IMR-90 (cell line): ENCODE measurements at regions not wholly inside any gene's neighbourhood (a gene's known extent, or its start where the extent isn't known, plus 50 kb on each side); places are given as distances from the start of the nearest gene placed in this dataset.

ENCODE experiments used
- ATAC-seq: fragments of 200-7000 bp; cut with Tn5 transposase; 2 replicates; pipeline ENCODE4 v1.9.1; 2020; ENCODE audit warnings: low read depth, mild to moderate bottlenecking, moderate library complexity
- BruUV-seq: library from RNA; stranded (reverse); fragments of 400-500 nt; replicated peaks from 2 replicates; lab custom pipeline; 2021; lab: Mats Ljungman, UMichigan
- CTCF ChIA-PET: fragments of 300-600 bp; formaldehyde crosslinking; extraction: SDS; loops from one replicate; lab custom pipeline; 2021; ENCODE audit warnings: antibody characterized with exemption; lab: Yijun Ruan, JAX
- POLR2A ChIA-PET: fragments of 300-600 bp; sonication (Branson Sonifier 250); formaldehyde crosslinking; loops from one replicate; lab custom pipeline; 2022; ENCODE audit warnings: antibody characterized with exemption; ENCODE audit not compliant: unreplicated experiment; lab: Charles Lee
- DNase-seq: peaks from one replicate; pipeline ENCODE4 v3.0.0; 2013
- H2AFZ ChIP-seq: replicated peaks from 2 replicates; pipeline ENCODE3; 2013; ENCODE audit warnings: low read length, mild to moderate bottlenecking; ENCODE audit not compliant: poor library complexity
- H2AK5ac ChIP-seq: 2 replicates; pipeline ENCODE4 v1.6.1; 2013; ENCODE audit warnings: low read depth, low read length, inconsistent platforms
- H2AK9ac ChIP-seq: replicated peaks from 2 replicates; pipeline ENCODE3; 2013; ENCODE audit warnings: mild to moderate bottlenecking, low read depth, low read length, moderate library complexity; ENCODE audit not compliant: poor library complexity
- H2BK120ac ChIP-seq: 2 replicates; pipeline ENCODE4 v1.6.1; 2013; ENCODE audit warnings: low read depth, low read length, inconsistent platforms
- H2BK15ac ChIP-seq: 3 replicates; pipeline ENCODE4 v1.6.1; 2013; ENCODE audit warnings: low read depth, low read length, inconsistent platforms
- H2BK20ac ChIP-seq: 2 replicates; pipeline ENCODE4 v1.6.1; 2013; ENCODE audit warnings: low read depth, mild to moderate bottlenecking, inconsistent platforms, low read length, moderate library complexity
- H2BK5ac ChIP-seq: 2 replicates; pipeline ENCODE4 v1.6.1; 2013; ENCODE audit warnings: mild to moderate bottlenecking, low read depth, low read length, inconsistent platforms; ENCODE audit not compliant: poor library complexity, severe bottlenecking
- H3K14ac ChIP-seq: replicated peaks from 2 replicates; pipeline ENCODE4 v1.6.1; 2013; ENCODE audit warnings: low read depth, low read length, inconsistent platforms
- H3K18ac ChIP-seq: 2 replicates; pipeline ENCODE4 v1.6.1; 2013; ENCODE audit warnings: low read depth, low read length, control low read depth
- H3K23ac ChIP-seq: 2 replicates; pipeline ENCODE4 v1.6.1; 2013; ENCODE audit warnings: low read depth, low read length, inconsistent platforms
- H3K27ac ChIP-seq: 2 replicates; pipeline ENCODE4 v1.5.1; 2013; ENCODE audit warnings: mild to moderate bottlenecking, control low read depth, low read length; ENCODE audit not compliant: insufficient read depth
- H3K27me3 ChIP-seq: 2 replicates; pipeline ENCODE4 v1.6.1; 2013; ENCODE audit warnings: low read length; ENCODE audit not compliant: control insufficient read depth, insufficient read depth
- H3K36me3 ChIP-seq: 2 replicates; pipeline ENCODE4 v1.6.1; 2013; ENCODE audit warnings: low read length, mixed read lengths; ENCODE audit not compliant: control insufficient read depth, insufficient read depth
- H3K4ac ChIP-seq: 2 replicates; pipeline ENCODE4 v1.6.1; 2013; ENCODE audit warnings: low read depth, low read length, inconsistent platforms
- H3K4me1 ChIP-seq: 2 replicates; pipeline ENCODE4 v1.6.1; 2013; ENCODE audit warnings: low read length, mixed read lengths; ENCODE audit not compliant: control insufficient read depth, insufficient read depth
- H3K4me2 ChIP-seq: 2 replicates; pipeline ENCODE4 v1.6.1; 2013; ENCODE audit warnings: low read depth, mild to moderate bottlenecking, control low read depth, low read length, moderate library complexity
- H3K4me3 ChIP-seq: 2 replicates; pipeline ENCODE4 v1.5.1; 2013; ENCODE audit warnings: low read depth, mild to moderate bottlenecking, control low read depth, low read length, moderate library complexity; ENCODE audit not compliant: insufficient read depth
- H3K56ac ChIP-seq: 2 replicates; pipeline ENCODE4 v1.6.1; 2013; ENCODE audit warnings: low read length, inconsistent platforms; ENCODE audit not compliant: insufficient read depth; ENCODE audit errors: extremely low read depth
- H3K79me1 ChIP-seq, 2 experiments: 2 replicates each; pipeline ENCODE4 v1.6.1; 2013; ENCODE audit warnings: low read length in 2 of 2, inconsistent platforms in 1 of 2, low read depth in 1 of 2
- H3K9ac ChIP-seq: 2 replicates; pipeline ENCODE4 v1.6.1; 2013; ENCODE audit warnings: low read depth, low read length, control low read depth
- H3K9me1 ChIP-seq: 2 replicates; pipeline ENCODE4 v1.6.1; 2013; ENCODE audit warnings: low read length, inconsistent platforms; ENCODE audit not compliant: insufficient read depth
- H3K9me3 ChIP-seq: 2 replicates; pipeline ENCODE4 v1.6.1; 2013; ENCODE audit warnings: low read length; ENCODE audit not compliant: control insufficient read depth, insufficient read depth
- H4K20me1 ChIP-seq: 2 replicates; pipeline ENCODE4 v1.6.1; 2013; ENCODE audit warnings: low read length, inconsistent platforms; ENCODE audit not compliant: insufficient read depth
- H4K5ac ChIP-seq: 2 replicates; pipeline ENCODE4 v1.6.1; 2013; ENCODE audit warnings: mild to moderate bottlenecking, low read depth, low read length, control low read depth
- H4K8ac ChIP-seq, 2 experiments: 2 replicates each; pipeline ENCODE4 v1.6.1; 2013; ENCODE audit warnings: low read depth in 2 of 2, low read length in 2 of 2, control low read depth in 1 of 2, inconsistent platforms in 1 of 2
- H4K91ac ChIP-seq: 2 replicates; pipeline ENCODE4 v1.6.1; 2013; ENCODE audit warnings: low read depth, low read length, inconsistent platforms; ENCODE audit not compliant: insufficient read depth
- BHLHE40 ChIP-seq: fragments of 150-350 bp; IDR thresholded peaks from 2 replicates; pipeline ENCODE4 v1.6.1; 2016; ENCODE audit warnings: mild to moderate bottlenecking, low read depth, low read length
- CEBPB ChIP-seq: IDR thresholded peaks from 2 replicates; pipeline ENCODE4 v1.6.1; 2012; ENCODE audit warnings: low read depth, low read length, improper control_type of control experiment
- CHD1 ChIP-seq: IDR thresholded peaks from 2 replicates; pipeline ENCODE4 v1.6.1; 2012; ENCODE audit warnings: low read depth, low read length, improper control_type of control experiment
- FOS ChIP-seq: fragments of 150-350 bp; IDR thresholded peaks from 2 replicates; pipeline ENCODE4 v1.6.1; 2016; ENCODE audit warnings: low read depth, low read length
- MAFK ChIP-seq: IDR thresholded peaks from 2 replicates; pipeline ENCODE4 v1.6.1; 2012; ENCODE audit warnings: low read depth, low read length, improper control_type of control experiment
- MAZ ChIP-seq: IDR thresholded peaks from 2 replicates; pipeline ENCODE4 v1.6.1; 2012; ENCODE audit warnings: low read depth, mild to moderate bottlenecking, low read length, improper control_type of control experiment, moderate library complexity, borderline replicate concordance
- MXI1 ChIP-seq: IDR thresholded peaks from 2 replicates; pipeline ENCODE4 v1.6.1; 2012; ENCODE audit warnings: low read depth, mild to moderate bottlenecking, low read length, moderate library complexity, borderline replicate concordance
- NFE2L2 ChIP-seq: fragments of 150-350 bp; IDR thresholded peaks from 2 replicates; pipeline ENCODE4 v1.6.1; 2016; ENCODE audit warnings: low read depth, mild to moderate bottlenecking, low read length
- POLR2A ChIP-seq: IDR thresholded peaks from 2 replicates; pipeline ENCODE4 v1.6.1; 2012; ENCODE audit warnings: mild to moderate bottlenecking, low read depth, low read length
- RAD21 ChIP-seq: IDR thresholded peaks from 2 replicates; pipeline ENCODE4 v1.6.1; 2012; ENCODE audit warnings: low read length, improper control_type of control experiment
- RCOR1 ChIP-seq: IDR thresholded peaks from 2 replicates; pipeline ENCODE4 v1.6.1; 2012; ENCODE audit warnings: mild to moderate bottlenecking, low read length, improper control_type of control experiment; ENCODE audit not compliant: insufficient replicate concordance
- RFX5 ChIP-seq: IDR thresholded peaks from 2 replicates; pipeline ENCODE4 v1.8.0; 2012; ENCODE audit warnings: low read depth, mild to moderate bottlenecking, low read length, moderate library complexity
- SMC3 ChIP-seq: fragments of 150-350 bp; IDR thresholded peaks from 2 replicates; pipeline ENCODE4 v1.6.1; 2016; ENCODE audit warnings: low read depth, mild to moderate bottlenecking, antibody characterized with exemption, low read length, moderate library complexity
- USF2 ChIP-seq: fragments of 150-350 bp; IDR thresholded peaks from 2 replicates; pipeline ENCODE4 v1.6.1; 2017; ENCODE audit warnings: mild to moderate bottlenecking, antibody characterized with exemption, low read length, low read depth
- WGBS, 2 experiments: methylation state at CpG; one replicate each; pipeline versions ENCODE4 v1.1.5 to v1.1.7; 2013; ENCODE audit warnings: missing lambda C conversion rate in 2 of 2; ENCODE audit not compliant: insufficient read length in 1 of 2; ENCODE audit errors: extremely low coverage in 2 of 2; 5-methylcytosine and 5-hydroxymethylcytosine counted together
- dilution Hi-C: fragments of 300-500 bp; cut with HindIII; formaldehyde crosslinking; loops from one replicate; pipeline ENCODE4 v1.14.3; 2018; ENCODE audit warnings: low sequenced_read_pairs; ENCODE audit not compliant: unreplicated experiment
- in situ Hi-C: fragments of 300-500 bp; cut with MboI; formaldehyde crosslinking; loops from 3 replicates; pipeline ENCODE4 v1.14.3; 2019; ENCODE audit warnings: low sequenced_read_pairs, inconsistent platforms, mixed read lengths
- intact Hi-C: fragments of 100-400 bp; cut with micrococcal nuclease; formaldehyde crosslinking; loops from 2 replicates; pipeline ENCODE4 v1.10.0; 2022
- TF ChIP-seq, protein P1 (sequence below): fragments of 150-350 bp; IDR thresholded peaks from 2 replicates; pipeline ENCODE4 v1.6.1; 2016; ENCODE audit warnings: low read depth, mild to moderate bottlenecking, low read length, moderate library complexity, borderline replicate concordance
- TF ChIP-seq, protein P2 (sequence below): conservative IDR thresholded peaks from 2 replicates; pipeline ENCODE4 v1.5.1; 2012; ENCODE audit warnings: mild to moderate bottlenecking, low read depth, low read length, improper control_type of control experiment

- Histone ChIP-seq H3K4me2 (no peak overlapping the region), H2BK5ac (no peak overlapping the region), H2BK20ac (no peak overlapping the region), H3K9ac (no peak overlapping the region), H3K18ac (no peak overlapping the region), H3K9me3 (no peaks in the 10 kb centered on the region), H2AFZ (no peak overlapping the region), H3K27me3 (peaks cover 17% of the 10 kb centered on the region), H2BK15ac (no peak overlapping the region), H3K4me1 (no peaks in the 10 kb centered on the region), H3K9me1 (no peaks in the 10 kb centered on the region), H3K4me3 (no peak overlapping the region), H3K56ac (no peak overlapping the region), H3K27ac (no peak overlapping the region), H3K23ac (no peak overlapping the region), H4K5ac (no peak overlapping the region), H4K20me1 (no peaks in the 10 kb centered on the region), H3K4ac (no peak overlapping the region), H2AK5ac (no peak overlapping the region), H2AK9ac (no peak overlapping the region), H2BK120ac (no peak overlapping the region), H3K14ac (no peak overlapping the region), H4K91ac (no peak overlapping the region), H3K79me1 (no peaks in the 10 kb centered on the region), H4K8ac (no peak overlapping the region), H3K36me3 (no peaks in the 10 kb centered on the region)
- in situ Hi-C loops = no loop called here
- ATAC-seq (no peak), DNase-seq (no peak)
- BruUV-seq = no TSS peak
- intact Hi-C loops = no loop called here
- no peak for TF ChIP-seq FOS
- TF ChIP-seq, protein P1, sequence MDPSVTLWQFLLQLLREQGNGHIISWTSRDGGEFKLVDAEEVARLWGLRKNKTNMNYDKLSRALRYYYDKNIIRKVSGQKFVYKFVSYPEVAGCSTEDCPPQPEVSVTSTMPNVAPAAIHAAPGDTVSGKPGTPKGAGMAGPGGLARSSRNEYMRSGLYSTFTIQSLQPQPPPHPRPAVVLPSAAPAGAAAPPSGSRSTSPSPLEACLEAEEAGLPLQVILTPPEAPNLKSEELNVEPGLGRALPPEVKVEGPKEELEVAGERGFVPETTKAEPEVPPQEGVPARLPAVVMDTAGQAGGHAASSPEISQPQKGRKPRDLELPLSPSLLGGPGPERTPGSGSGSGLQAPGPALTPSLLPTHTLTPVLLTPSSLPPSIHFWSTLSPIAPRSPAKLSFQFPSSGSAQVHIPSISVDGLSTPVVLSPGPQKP = no peak
- no peak for TF ChIP-seq MAZ
- no peak for TF ChIP-seq RFX5
- no peak for TF ChIP-seq RAD21
- no peak for TF ChIP-seq MXI1
- TF ChIP-seq NFE2L2 = no peak
- TF ChIP-seq POLR2A = no peak
- TF ChIP-seq CHD1 = no peak
- no peak for TF ChIP-seq USF2
- no peak for TF ChIP-seq MAFK
- TF ChIP-seq, protein P2, sequence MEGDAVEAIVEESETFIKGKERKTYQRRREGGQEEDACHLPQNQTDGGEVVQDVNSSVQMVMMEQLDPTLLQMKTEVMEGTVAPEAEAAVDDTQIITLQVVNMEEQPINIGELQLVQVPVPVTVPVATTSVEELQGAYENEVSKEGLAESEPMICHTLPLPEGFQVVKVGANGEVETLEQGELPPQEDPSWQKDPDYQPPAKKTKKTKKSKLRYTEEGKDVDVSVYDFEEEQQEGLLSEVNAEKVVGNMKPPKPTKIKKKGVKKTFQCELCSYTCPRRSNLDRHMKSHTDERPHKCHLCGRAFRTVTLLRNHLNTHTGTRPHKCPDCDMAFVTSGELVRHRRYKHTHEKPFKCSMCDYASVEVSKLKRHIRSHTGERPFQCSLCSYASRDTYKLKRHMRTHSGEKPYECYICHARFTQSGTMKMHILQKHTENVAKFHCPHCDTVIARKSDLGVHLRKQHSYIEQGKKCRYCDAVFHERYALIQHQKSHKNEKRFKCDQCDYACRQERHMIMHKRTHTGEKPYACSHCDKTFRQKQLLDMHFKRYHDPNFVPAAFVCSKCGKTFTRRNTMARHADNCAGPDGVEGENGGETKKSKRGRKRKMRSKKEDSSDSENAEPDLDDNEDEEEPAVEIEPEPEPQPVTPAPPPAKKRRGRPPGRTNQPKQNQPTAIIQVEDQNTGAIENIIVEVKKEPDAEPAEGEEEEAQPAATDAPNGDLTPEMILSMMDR = no peak
- no peak for TF ChIP-seq SMC3
- no peak for TF ChIP-seq RCOR1
- no peak for TF ChIP-seq CEBPB
- TF ChIP-seq BHLHE40 = no peak
- dilution Hi-C loops = no loop called here
- no CpG with 5 or more reads among the region's 2 CpGs for WGBS, 2 experiments
- ChIA-PET POLR2A (no interaction called here), CTCF (no interaction called here)
These were observed 94.2 kb upstream of the MAMLD1 start for GRCh38 chrX:150268839-150269355.
